NCI-H748 (cell line): ENCODE measurements at regions not wholly inside any gene's neighbourhood (a gene's known extent, or its start where the extent isn't known, plus 50 kb on each side); places are given as distances from the start of the nearest gene placed in this dataset.

Experiments
- DNase-seq: peaks from one replicate; lab custom pipeline; 2025; ENCODE audit not compliant: unreplicated experiment; lab: John Stamatoyannopoulos, UW

- peak; percentile 66 for DNase-seq
Observed at GRCh38 chr5:73295447-73295846, 122.5 kb downstream of the TMEM174 start.

- no peak for DNase-seq
Observed at GRCh38 chr5:73292816-73293459, 119.9 kb downstream of the TMEM174 start.

- no peak for DNase-seq
Observed at GRCh38 chr5:73291873-73292272, 118.9 kb downstream of the TMEM174 start.

GRCh38 chr5:73290242-73290641 lies 117.2 kb downstream of the TMEM174 start:
- DNase-seq = no peak

GRCh38 chr5:73288803-73289720 lies 116.1 kb downstream of the TMEM174 start:
- DNase-seq = peak; percentile 44

- DNase-seq = no peak
Observed at GRCh38 chr5:73286896-73287295, 113.9 kb downstream of the TMEM174 start.

- DNase-seq = peak; percentile 30
Observed at GRCh38 chr5:73284985-73285384, 112.0 kb downstream of the TMEM174 start.

- DNase-seq = no peak
Observed at GRCh38 chr5:73284220-73284795, 111.3 kb downstream of the TMEM174 start.

- DNase-seq = peak; percentile 70
Observed at GRCh38 chr5:73282923-73283322, 109.9 kb downstream of the TMEM174 start.

GRCh38 chr5:73282383-73282782 lies 109.4 kb downstream of the TMEM174 start:
- DNase-seq = peak; percentile 89

GRCh38 chr5:73280821-73281746 lies 108.1 kb downstream of the TMEM174 start:
- DNase-seq = peak; percentile 98

GRCh38 chr5:73280386-73280785 lies 107.4 kb downstream of the TMEM174 start:
- DNase-seq = no peak

- no peak for DNase-seq
Observed at GRCh38 chr5:73279805-73280204, 106.8 kb downstream of the TMEM174 start.

- peak; percentile 13 for DNase-seq
Observed at GRCh38 chr5:73278693-73279092, 105.7 kb downstream of the TMEM174 start.

GRCh38 chr5:73274881-73275663 lies 102.1 kb downstream of the TMEM174 start:
- no peak for DNase-seq

- DNase-seq = no peak
Observed at GRCh38 chr5:73274121-73274520, 101.1 kb downstream of the TMEM174 start.

- DNase-seq = no peak
Observed at GRCh38 chr5:73273379-73274050, 100.5 kb downstream of the TMEM174 start.

GRCh38 chr5:73272351-73272750 lies 99.4 kb downstream of the TMEM174 start:
- no peak for DNase-seq

- no peak for DNase-seq
Observed at GRCh38 chr5:73268826-73269225, 95.8 kb downstream of the TMEM174 start.
